CD4-positive, alpha-beta memory T cell (primary cell): ENCODE measurements at regions not wholly inside any gene's neighbourhood (a gene's known extent, or its start where the extent isn't known, plus 50 kb on each side); places are given as distances from the start of the nearest gene placed in this dataset.

Experiments used
- CTCF ChIA-PET: fragments of 350-600 bp; sonication (Branson Sonifier 250); formaldehyde crosslinking; loops from one replicate; lab custom pipeline; 2021; ENCODE audit warnings: inconsistent platforms; ENCODE audit not compliant: partially characterized antibody; lab: Charles Lee
- POLR2A ChIA-PET: fragments of 350-600 bp; sonication (Branson Sonifier 250); formaldehyde crosslinking; loops from one replicate; lab custom pipeline; 2021; ENCODE audit not compliant: partially characterized antibody; lab: Charles Lee
- DNase-seq, 5 donors: peaks; one replicate each; pipeline versions ENCODE4 v3.0.0 to v3.0.0-alpha.2; 2020 to 2022; ENCODE audit warnings: mixed read lengths in 1 of 5
- H3K27ac ChIP-seq: one replicate; pipeline ENCODE4 v1.7.0; 2013; ENCODE audit warnings: low read depth, low read length
- H3K27me3 ChIP-seq: 2 replicates; pipeline ENCODE4 v1.7.0; 2013; ENCODE audit warnings: mild to moderate bottlenecking, low read length, moderate library complexity; ENCODE audit not compliant: insufficient read depth
- H3K36me3 ChIP-seq: 2 replicates; pipeline ENCODE4 v1.7.0; 2013; ENCODE audit warnings: mild to moderate bottlenecking, low read length, moderate library complexity; ENCODE audit not compliant: insufficient read depth
- H3K4me1 ChIP-seq: 2 replicates; pipeline ENCODE4 v1.7.0; 2013; ENCODE audit warnings: mild to moderate bottlenecking, low read length, moderate library complexity; ENCODE audit not compliant: insufficient read depth
- H3K4me3 ChIP-seq, 2 donors: one replicate each; pipeline ENCODE4 v1.7.0; 2013; ENCODE audit warnings: low read length in 2 of 2, mild to moderate bottlenecking in 1 of 2
- H3K9me3 ChIP-seq, 2 donors: one replicate each; pipeline ENCODE4 v1.7.0; 2013; ENCODE audit warnings: low read length in 2 of 2, control low read depth in 1 of 2; ENCODE audit not compliant: control insufficient read depth in 1 of 2
- H3K27ac Mint-ChIP-seq, 7 donors: one replicate each; pipeline ENCODE4 v1.8.0; 2020 to 2021; ENCODE audit warnings: mixed read lengths in 7 of 7, mild to moderate bottlenecking in 6 of 7, inconsistent platforms in 3 of 7, moderate library complexity in 3 of 7
- H3K27me3 Mint-ChIP-seq, 2 donors: one replicate each; pipeline ENCODE4 v1.8.0; 2020 to 2021; ENCODE audit warnings: mixed read lengths in 2 of 2
- H3K36me3 Mint-ChIP-seq, 2 donors: one replicate each; pipeline ENCODE4 v1.8.0; 2020 to 2021; ENCODE audit warnings: mixed read lengths in 2 of 2, inconsistent platforms in 1 of 2, mild to moderate bottlenecking in 1 of 2
- H3K4me1 Mint-ChIP-seq, 4 donors: one replicate each; pipeline ENCODE4 v1.8.0; 2020 to 2021; ENCODE audit warnings: mixed read lengths in 4 of 4, mild to moderate bottlenecking in 1 of 4
- H3K4me3 Mint-ChIP-seq, 8 donors: one replicate each; pipeline ENCODE4 v1.8.0; 2020 to 2021; ENCODE audit warnings: mixed read lengths in 8 of 8, mild to moderate bottlenecking in 7 of 8, moderate library complexity in 6 of 8, inconsistent platforms in 3 of 8
- H3K9me3 Mint-ChIP-seq, 8 donors: one replicate each; pipeline ENCODE4 v1.8.0; 2020 to 2021; ENCODE audit warnings: mixed read lengths in 8 of 8, mild to moderate bottlenecking in 5 of 8, inconsistent platforms in 3 of 8, moderate library complexity in 1 of 8
- intact Hi-C: fragments of 100-400 bp; cut with micrococcal nuclease; formaldehyde crosslinking; loops from one replicate; pipeline ENCODE4 v1.15.1; 2023

DNA sequence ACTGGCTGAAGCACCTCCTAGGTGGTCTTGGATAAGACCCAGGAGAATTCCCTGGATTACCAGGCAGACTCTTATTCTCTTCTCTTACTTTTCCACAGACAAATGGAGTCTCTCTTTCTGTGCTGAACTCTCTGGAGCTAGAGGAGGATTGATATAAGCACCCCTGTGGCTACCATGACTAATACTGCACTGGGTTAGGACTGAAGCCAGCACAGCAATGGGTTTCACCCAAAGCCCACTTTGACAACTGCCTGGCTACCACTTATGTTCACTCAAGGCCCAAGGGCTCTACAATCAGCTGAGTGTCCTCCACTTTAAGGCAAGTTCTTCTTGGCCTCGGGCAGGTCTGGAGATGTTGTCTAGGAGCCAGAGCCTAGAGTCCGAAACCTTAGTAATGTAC, 225.5 kb downstream of the DIPK2A start:
- Mint-ChIP-seq H3K4me1 (no peaks in the 10 kb centered on the region), H3K36me3 (no peaks in the 10 kb centered on the region), H3K9me3 (peaks cover 5 to 43% (median 25%) of the 10 kb centered on the region in 8 donors), H3K4me3 (no peak overlapping the region), H3K27me3 (peaks cover 0 to 2% of the 10 kb centered on the region in 2 donors), H3K27ac (no peak overlapping the region)
- intact Hi-C loops = no loop called here
- Histone ChIP-seq H3K36me3 (no peaks in the 10 kb centered on the region), H3K4me1 (no peaks in the 10 kb centered on the region), H3K9me3 (no peaks in the 10 kb centered on the region), H3K27me3 (no peaks in the 10 kb centered on the region), H3K27ac (no peak overlapping the region), H3K4me3 (no peak overlapping the region)
- POLR2A ChIA-PET = no interaction called here
- DNase-seq = no peak
- CTCF ChIA-PET = no interaction called here

DNA sequence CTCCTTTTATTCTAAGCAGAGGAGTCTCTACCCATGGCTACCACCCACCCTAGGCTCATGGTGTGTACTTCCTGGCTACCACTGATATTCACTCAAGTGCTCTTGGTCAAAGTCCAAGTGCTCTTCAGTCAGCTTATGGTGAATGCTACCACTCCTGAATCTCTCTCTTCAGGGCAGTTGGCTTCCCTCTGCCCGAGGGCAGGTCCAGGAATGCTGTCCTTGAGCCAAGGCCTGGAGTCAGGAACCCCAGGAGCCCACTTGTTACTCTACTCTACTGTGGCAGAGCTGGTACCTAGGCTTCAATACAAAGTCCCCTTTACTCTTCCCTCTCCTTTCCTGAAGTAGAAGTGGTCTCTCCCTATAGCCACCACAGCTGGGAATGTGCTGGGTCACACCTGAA, 226.0 kb downstream of the DIPK2A start:
- Mint-ChIP-seq H3K36me3 (no peaks in the 10 kb centered on the region), H3K4me1 (no peaks in the 10 kb centered on the region), H3K4me3 (no peak overlapping the region), H3K9me3 (peaks cover 5 to 44% (median 25%) of the 10 kb centered on the region in 8 donors), H3K27ac (no peak overlapping the region), H3K27me3 (peaks cover 0 to 2% of the 10 kb centered on the region in 2 donors)
- no peak for DNase-seq
- Histone ChIP-seq H3K4me3 (no peak overlapping the region), H3K36me3 (no peaks in the 10 kb centered on the region), H3K27me3 (no peaks in the 10 kb centered on the region), H3K4me1 (no peaks in the 10 kb centered on the region), H3K9me3 (no peaks in the 10 kb centered on the region), H3K27ac (no peak overlapping the region)
- intact Hi-C loops = no loop called here
- ChIA-PET CTCF (no interaction called here), POLR2A (no interaction called here)

DNA sequence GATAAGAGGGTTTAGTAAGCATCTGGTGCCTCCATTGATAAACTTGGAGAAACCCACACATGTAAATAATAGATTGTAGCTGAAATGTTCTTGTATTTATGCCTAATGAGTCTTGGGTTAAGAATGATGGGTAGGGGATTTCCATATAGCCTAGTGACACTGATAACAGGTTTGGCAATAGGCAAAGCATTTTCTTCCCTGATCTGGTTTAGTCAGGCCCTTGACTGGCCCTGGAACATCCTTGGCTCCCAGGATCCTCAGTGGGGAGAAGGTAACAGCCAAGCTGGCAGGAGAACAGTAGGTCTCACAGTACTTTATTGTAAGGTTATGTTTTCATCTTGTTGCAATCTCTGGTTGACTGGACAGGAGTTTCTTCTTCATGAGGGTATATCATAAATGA, 228.4 kb downstream of the DIPK2A start:
- Mint-ChIP-seq H3K27ac (no peak overlapping the region), H3K27me3 (peaks cover 0 to 2% of the 10 kb centered on the region in 2 donors), H3K4me1 (no peaks in the 10 kb centered on the region), H3K4me3 (no peak overlapping the region), H3K36me3 (no peaks in the 10 kb centered on the region), H3K9me3 (peaks cover 1 to 25% (median 9%) of the 10 kb centered on the region in 8 donors)
- H3K27me3 ChIP-seq = no peaks in the 10 kb centered on the region
- H3K27ac ChIP-seq = no peak overlapping the region
- DNase-seq = no peak
- CTCF ChIA-PET = no interaction called here
- H3K4me1 ChIP-seq = no peaks in the 10 kb centered on the region
- H3K9me3 ChIP-seq = no peaks in the 10 kb centered on the region
- POLR2A ChIA-PET = no interaction called here
- no peaks in the 10 kb centered on the region for H3K36me3 ChIP-seq
- no peak overlapping the region for H3K4me3 ChIP-seq
- intact Hi-C loops = no loop called here

DNA sequence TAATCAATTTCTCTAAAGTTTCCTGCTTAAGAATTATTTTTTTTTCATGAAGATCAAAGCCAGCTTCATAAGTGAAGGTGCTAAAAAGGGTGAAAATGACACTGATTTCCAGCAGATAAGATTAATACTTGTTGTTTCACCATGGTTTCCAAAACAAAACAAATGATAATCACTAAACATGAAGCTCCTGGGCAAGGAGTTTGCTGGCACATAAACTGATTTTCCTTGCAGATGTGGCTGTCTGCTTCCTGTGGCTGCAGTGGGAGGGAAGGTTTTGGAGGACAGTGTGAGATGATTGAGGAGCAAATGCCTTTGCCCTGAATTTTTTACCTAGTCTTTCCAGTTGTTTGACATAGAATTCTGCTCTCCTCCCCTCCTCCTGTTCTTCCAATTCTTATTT, 228.8 kb downstream of the DIPK2A start:
- intact Hi-C loops = no loop called here
- Mint-ChIP-seq H3K4me1 (no peaks in the 10 kb centered on the region), H3K4me3 (no peak overlapping the region), H3K9me3 (peaks cover 0 to 20% (median 7%) of the 10 kb centered on the region in 8 donors), H3K36me3 (no peaks in the 10 kb centered on the region), H3K27ac (no peak overlapping the region), H3K27me3 (peaks cover 0 to 2% of the 10 kb centered on the region in 2 donors)
- H3K36me3 ChIP-seq = no peaks in the 10 kb centered on the region
- no peak overlapping the region for H3K4me3 ChIP-seq
- H3K27ac ChIP-seq = no peak overlapping the region
- ChIA-PET CTCF (no interaction called here), POLR2A (no interaction called here)
- no peaks in the 10 kb centered on the region for H3K4me1 ChIP-seq
- no peaks in the 10 kb centered on the region for H3K27me3 ChIP-seq
- DNase-seq = no peak
- no peaks in the 10 kb centered on the region for H3K9me3 ChIP-seq

DNA sequence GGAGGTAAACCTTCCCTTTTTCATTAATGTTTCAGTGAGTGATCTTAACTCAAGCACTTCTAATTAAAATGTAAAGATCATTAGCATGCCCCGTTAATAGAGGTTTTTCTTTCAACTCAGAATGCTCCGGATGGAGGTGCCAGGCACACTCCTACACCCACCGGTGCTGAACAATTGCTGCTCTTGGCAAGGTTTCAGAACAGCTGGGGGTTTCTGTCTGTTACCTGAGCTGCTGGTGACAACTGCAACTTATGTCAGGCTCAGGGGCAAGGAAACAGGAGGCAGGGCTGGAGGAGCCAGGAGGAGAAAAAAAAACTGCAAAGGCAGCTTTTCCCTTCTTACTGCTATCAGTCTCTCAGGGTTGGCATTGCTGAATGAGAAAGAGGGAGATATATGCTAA, 250.1 kb downstream of the DIPK2A start:
- no peaks in the 10 kb centered on the region for H3K4me1 Mint-ChIP-seq
- intact Hi-C loops = no loop called here
- Histone ChIP-seq H3K27me3 (no peaks in the 10 kb centered on the region), H3K36me3 (no peaks in the 10 kb centered on the region), H3K4me1 (no peaks in the 10 kb centered on the region), H3K27ac (no peak overlapping the region), H3K4me3 (no peak overlapping the region), H3K9me3 (no peaks in the 10 kb centered on the region)
- peaks cover 0 to 9% (median 3%) of the 10 kb centered on the region in 8 donors for H3K9me3 Mint-ChIP-seq
- no peak for DNase-seq
- ChIA-PET CTCF (no interaction called here), POLR2A (no interaction called here)
- no peak overlapping the region for H3K4me3 Mint-ChIP-seq
- H3K36me3 Mint-ChIP-seq = no peaks in the 10 kb centered on the region
- H3K27me3 Mint-ChIP-seq = peaks cover 0 to 3% of the 10 kb centered on the region in 2 donors
- no peak overlapping the region for H3K27ac Mint-ChIP-seq

DNA sequence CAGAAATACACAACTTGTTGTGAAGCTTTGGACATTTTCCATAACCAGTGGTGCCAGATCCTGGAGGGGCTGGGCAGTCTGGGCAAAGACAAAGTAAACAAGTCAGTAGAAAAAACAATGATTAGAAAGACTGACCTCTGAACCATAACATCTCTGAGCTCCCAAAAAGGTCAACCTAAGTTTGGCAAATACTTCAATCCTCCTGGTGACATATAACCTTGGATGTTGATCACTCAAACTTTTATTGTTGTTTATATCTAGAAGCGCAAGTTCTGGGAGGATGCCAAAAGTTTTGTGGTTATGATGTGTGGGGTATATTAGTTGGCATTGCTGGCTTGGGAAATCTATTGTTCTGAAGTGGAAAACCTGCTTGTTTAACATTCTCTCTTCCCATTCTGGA, 257.7 kb downstream of the DIPK2A start:
- no peak for DNase-seq
- Mint-ChIP-seq H3K27me3 (peaks cover 0 to 3% of the 10 kb centered on the region in 2 donors), H3K4me1 (no peaks in the 10 kb centered on the region), H3K27ac (no peak overlapping the region), H3K9me3 (peaks cover 0 to 10% (median 2%) of the 10 kb centered on the region in 8 donors), H3K36me3 (no peaks in the 10 kb centered on the region), H3K4me3 (no peak overlapping the region)
- CTCF ChIA-PET = no interaction called here
- POLR2A ChIA-PET = no interaction called here
- H3K27me3 ChIP-seq = no peaks in the 10 kb centered on the region
- no peaks in the 10 kb centered on the region for H3K9me3 ChIP-seq
- no peaks in the 10 kb centered on the region for H3K36me3 ChIP-seq
- no peak overlapping the region for H3K4me3 ChIP-seq
- no peaks in the 10 kb centered on the region for H3K4me1 ChIP-seq
- intact Hi-C loops = no loop called here
- no peak overlapping the region for H3K27ac ChIP-seq

DNA sequence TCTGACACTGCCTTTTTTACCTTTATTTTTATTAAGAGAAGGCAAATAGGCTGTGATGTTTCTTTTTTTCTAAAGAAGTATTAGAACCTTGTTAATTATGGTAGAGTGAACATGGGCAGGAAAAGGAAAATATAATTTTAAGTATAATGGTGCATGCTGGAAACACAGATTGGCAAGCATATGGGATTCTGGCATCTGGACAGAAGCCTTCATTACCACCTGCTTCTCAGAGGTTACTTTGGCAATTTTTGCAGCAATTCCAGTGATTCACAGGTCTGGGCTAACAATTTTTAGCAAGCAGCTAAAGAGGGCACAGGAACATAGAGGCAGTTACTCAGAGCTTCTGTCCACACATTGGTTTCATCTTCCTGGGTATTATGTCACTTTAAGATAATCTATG, 258.3 kb downstream of the DIPK2A start:
- Mint-ChIP-seq H3K27me3 (peaks cover 0 to 3% of the 10 kb centered on the region in 2 donors), H3K4me3 (no peak overlapping the region), H3K36me3 (no peaks in the 10 kb centered on the region), H3K9me3 (peaks cover 0 to 10% (median 2%) of the 10 kb centered on the region in 8 donors), H3K4me1 (no peaks in the 10 kb centered on the region), H3K27ac (no peak overlapping the region)
- ChIA-PET POLR2A (no interaction called here), CTCF (no interaction called here)
- DNase-seq = no peak
- intact Hi-C loops = no loop called here
- H3K27me3 ChIP-seq = no peaks in the 10 kb centered on the region
- H3K9me3 ChIP-seq = no peaks in the 10 kb centered on the region
- H3K36me3 ChIP-seq = no peaks in the 10 kb centered on the region
- H3K4me3 ChIP-seq = no peak overlapping the region
- no peaks in the 10 kb centered on the region for H3K4me1 ChIP-seq
- H3K27ac ChIP-seq = no peak overlapping the region

DNA sequence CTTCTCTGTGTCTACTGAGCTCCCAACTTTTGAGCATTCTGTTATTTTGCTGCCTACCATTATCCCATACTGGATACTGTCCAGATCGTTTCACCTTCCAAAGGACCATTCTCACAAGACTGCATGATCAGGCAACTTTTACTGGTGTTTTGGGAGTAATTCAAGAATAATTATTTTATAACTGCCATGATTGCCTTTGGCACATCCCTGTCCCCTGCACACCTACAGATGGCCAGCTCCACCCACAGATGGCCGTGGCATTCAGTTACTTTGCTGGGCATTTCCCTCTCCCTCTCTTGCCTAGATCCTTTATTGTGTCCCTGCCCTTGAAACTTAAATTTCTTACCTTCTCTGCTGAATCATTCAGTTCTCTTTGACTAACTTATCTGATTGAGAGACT, 263.9 kb downstream of the DIPK2A start:
- intact Hi-C loops = no loop called here
- ChIA-PET POLR2A (no interaction called here), CTCF (no interaction called here)
- Mint-ChIP-seq H3K9me3 (peaks cover 0 to 9% (median under 1%) of the 10 kb centered on the region in 8 donors), H3K4me3 (no peak overlapping the region), H3K27me3 (no peaks in the 10 kb centered on the region), H3K4me1 (no peaks in the 10 kb centered on the region), H3K36me3 (no peaks in the 10 kb centered on the region), H3K27ac (no peak overlapping the region)
- Histone ChIP-seq H3K36me3 (no peaks in the 10 kb centered on the region), H3K27ac (no peak overlapping the region), H3K27me3 (no peaks in the 10 kb centered on the region), H3K4me1 (no peaks in the 10 kb centered on the region), H3K9me3 (no peaks in the 10 kb centered on the region), H3K4me3 (no peak overlapping the region)
- no peak for DNase-seq
